ENCODE measurements at regions not wholly inside any gene's neighbourhood (a gene's known extent, or its start where the extent isn't known, plus 50 kb on each side); places are given as distances from the start of the nearest gene placed in this dataset.
A peak's percentile ranks its signal among the peaks of the same experiment; 100 is the strongest.

- no peak for DNase-seq (ENCODE audit: low spot score)
Observed at GRCh38 chr1:96291468-96291867, 430.1 kb upstream of the PTBP2 start.

- DNase-seq (ENCODE audit: low spot score) = no peak
Observed at GRCh38 chr1:96292141-96292540, 429.4 kb upstream of the PTBP2 start.

- DNase-seq (ENCODE audit: low spot score) = no peak
Observed at GRCh38 chr1:96296991-96297390, 424.6 kb upstream of the PTBP2 start.

- peak; percentile 67 for DNase-seq (ENCODE audit: low spot score)
Observed at GRCh38 chr1:96306809-96307560, 414.6 kb upstream of the PTBP2 start.

GRCh38 chr1:96308314-96308713 lies 413.3 kb upstream of the PTBP2 start:
- no peak for DNase-seq (ENCODE audit: low spot score)

GRCh38 chr1:96309783-96310182 lies 411.8 kb upstream of the PTBP2 start:
- DNase-seq (ENCODE audit: low spot score) = peak; percentile 35

- DNase-seq (ENCODE audit: low spot score) = peak; percentile 49
Observed at GRCh38 chr1:96313216-96313615, 408.4 kb upstream of the PTBP2 start.

GRCh38 chr1:96329121-96329520 lies 392.5 kb upstream of the PTBP2 start:
- DNase-seq (ENCODE audit: low spot score) = no peak

- DNase-seq (ENCODE audit: low spot score) = no peak
Observed at GRCh38 chr1:96331596-96331995, 390.0 kb upstream of the PTBP2 start.

GRCh38 chr1:96333522-96334235 lies 387.9 kb upstream of the PTBP2 start:
- no peak for DNase-seq (ENCODE audit: low spot score)

GRCh38 chr1:96334236-96334557 lies 387.4 kb upstream of the PTBP2 start:
- no peak for DNase-seq (ENCODE audit: low spot score)

GRCh38 chr1:96338622-96339021 lies 383.0 kb upstream of the PTBP2 start:
- DNase-seq (ENCODE audit: low spot score) = no peak

- DNase-seq (ENCODE audit: low spot score) = no peak
Observed at GRCh38 chr1:96340686-96341085, 380.9 kb upstream of the PTBP2 start.

GRCh38 chr1:96346719-96347118 lies 374.9 kb upstream of the PTBP2 start:
- no peak for DNase-seq (ENCODE audit: low spot score)

- no peak for DNase-seq (ENCODE audit: low spot score)
Observed at GRCh38 chr1:96349896-96350295, 371.7 kb upstream of the PTBP2 start.

GRCh38 chr1:96352733-96353132 lies 368.9 kb upstream of the PTBP2 start:
- no peak for DNase-seq (ENCODE audit: low spot score)

- DNase-seq (ENCODE audit: low spot score) = no peak
Observed at GRCh38 chr1:96355521-96355920, 366.1 kb upstream of the PTBP2 start.

- no peak for DNase-seq (ENCODE audit: low spot score)
Observed at GRCh38 chr1:96355961-96356360, 365.6 kb upstream of the PTBP2 start.

GRCh38 chr1:96357141-96357765 lies 364.3 kb upstream of the PTBP2 start:
- peak; percentile 33 for DNase-seq (ENCODE audit: low spot score)

GRCh38 chr1:96358057-96358456 lies 363.5 kb upstream of the PTBP2 start:
- DNase-seq (ENCODE audit: low spot score) = no peak

- DNase-seq (ENCODE audit: low spot score) = peak; percentile 36
Observed at GRCh38 chr1:96360036-96360795, 361.4 kb upstream of the PTBP2 start.

GRCh38 chr1:96361271-96361856 lies 360.2 kb upstream of the PTBP2 start:
- no peak for DNase-seq (ENCODE audit: low spot score)

Measured in kidney tubule cell (primary cell).